HEK293 (cell line): ENCODE measurements at regions not wholly inside any gene's neighbourhood (a gene's known extent, or its start where the extent isn't known, plus 50 kb on each side); places are given as distances from the start of the nearest gene placed in this dataset.

ENCODE experiments used
- SETDB1 ChIP-seq: IDR thresholded peaks from one replicate; pipeline ENCODE4 v1.6.1; 2017; ENCODE audit warnings: mild to moderate bottlenecking, low read length, moderate library complexity, mixed read lengths; ENCODE audit not compliant: insufficient read length
- TF ChIP-seq, protein P1 (sequence below): fragments of 450-650 bp; formaldehyde crosslinking; IDR thresholded peaks from 2 replicates; pipeline ENCODE4 v1.5.1; 2016; ENCODE audit warnings: missing biosample characterization, missing genetic modification characterization

DNA sequence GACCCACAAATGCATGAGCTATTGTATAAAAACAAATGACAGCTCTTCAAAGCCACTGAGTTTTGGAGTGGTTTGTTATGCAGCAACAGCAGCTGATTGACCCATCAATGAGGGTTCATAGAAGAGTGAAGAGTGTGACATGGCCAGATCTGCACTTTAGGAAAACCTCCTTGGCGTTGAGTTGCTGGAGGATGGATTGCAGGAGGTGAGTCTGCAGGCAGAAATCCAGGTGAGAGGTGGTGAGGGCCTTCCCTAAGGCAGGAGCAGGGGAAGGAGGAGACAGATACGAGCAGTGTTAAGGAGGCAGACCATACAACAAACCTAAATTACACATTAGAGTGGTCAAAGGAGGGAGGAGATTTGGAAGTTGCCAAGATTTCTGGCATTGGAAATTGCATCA, 169.3 kb upstream of the CSF3R start:
- no peak for TF ChIP-seq SETDB1
- TF ChIP-seq, protein P1, sequence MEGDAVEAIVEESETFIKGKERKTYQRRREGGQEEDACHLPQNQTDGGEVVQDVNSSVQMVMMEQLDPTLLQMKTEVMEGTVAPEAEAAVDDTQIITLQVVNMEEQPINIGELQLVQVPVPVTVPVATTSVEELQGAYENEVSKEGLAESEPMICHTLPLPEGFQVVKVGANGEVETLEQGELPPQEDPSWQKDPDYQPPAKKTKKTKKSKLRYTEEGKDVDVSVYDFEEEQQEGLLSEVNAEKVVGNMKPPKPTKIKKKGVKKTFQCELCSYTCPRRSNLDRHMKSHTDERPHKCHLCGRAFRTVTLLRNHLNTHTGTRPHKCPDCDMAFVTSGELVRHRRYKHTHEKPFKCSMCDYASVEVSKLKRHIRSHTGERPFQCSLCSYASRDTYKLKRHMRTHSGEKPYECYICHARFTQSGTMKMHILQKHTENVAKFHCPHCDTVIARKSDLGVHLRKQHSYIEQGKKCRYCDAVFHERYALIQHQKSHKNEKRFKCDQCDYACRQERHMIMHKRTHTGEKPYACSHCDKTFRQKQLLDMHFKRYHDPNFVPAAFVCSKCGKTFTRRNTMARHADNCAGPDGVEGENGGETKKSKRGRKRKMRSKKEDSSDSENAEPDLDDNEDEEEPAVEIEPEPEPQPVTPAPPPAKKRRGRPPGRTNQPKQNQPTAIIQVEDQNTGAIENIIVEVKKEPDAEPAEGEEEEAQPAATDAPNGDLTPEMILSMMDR (tag by site-specific recombination): no peak
